NCI-H2107 (cell line): ENCODE measurements at regions not wholly inside any gene's neighbourhood (a gene's known extent, or its start where the extent isn't known, plus 50 kb on each side); places are given as distances from the start of the nearest gene placed in this dataset.

Experiments
- DNase-seq: peaks from one replicate; lab custom pipeline; 2025; lab: John Stamatoyannopoulos, UW

DNA sequence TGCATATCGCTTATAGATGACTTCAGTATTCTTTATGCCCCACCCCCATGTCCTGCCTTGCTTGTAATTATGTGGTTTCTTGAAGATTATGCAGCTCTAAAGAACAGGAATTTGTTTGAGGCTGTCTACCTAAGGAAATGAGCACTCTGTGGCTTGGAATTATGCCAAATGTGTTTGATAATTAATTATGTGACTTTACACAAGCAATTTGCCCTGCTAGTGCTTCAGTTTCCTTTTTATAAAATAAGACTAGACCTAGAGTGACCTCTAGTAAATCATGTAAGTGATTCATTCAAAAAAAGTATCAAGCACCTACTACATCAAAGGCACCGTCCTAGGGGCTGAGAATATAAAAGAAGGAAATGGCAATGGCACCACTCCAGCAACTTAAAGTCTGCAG is 491.5 kb upstream of the KIRREL3 start:
- DNase-seq: no peak

DNA sequence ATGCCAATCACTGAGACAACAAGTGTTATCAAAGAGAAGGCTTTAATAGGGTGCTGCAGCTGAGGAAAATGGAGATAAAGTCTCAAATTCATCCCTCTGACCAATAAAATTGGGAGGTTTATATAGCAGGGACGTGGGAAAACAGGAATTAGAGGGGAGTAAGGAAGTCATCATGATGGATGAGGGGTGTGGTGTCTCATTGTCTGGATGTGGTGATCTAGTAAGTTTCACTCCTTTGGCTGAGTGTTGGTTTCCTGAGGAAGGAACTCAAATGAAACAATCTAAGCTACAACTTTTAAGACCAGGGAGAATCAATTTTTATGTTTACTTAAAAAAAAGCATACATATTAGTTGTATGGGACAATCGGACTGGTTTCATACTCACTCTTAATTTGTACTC is 491.0 kb upstream of the KIRREL3 start:
- no peak for DNase-seq

DNA sequence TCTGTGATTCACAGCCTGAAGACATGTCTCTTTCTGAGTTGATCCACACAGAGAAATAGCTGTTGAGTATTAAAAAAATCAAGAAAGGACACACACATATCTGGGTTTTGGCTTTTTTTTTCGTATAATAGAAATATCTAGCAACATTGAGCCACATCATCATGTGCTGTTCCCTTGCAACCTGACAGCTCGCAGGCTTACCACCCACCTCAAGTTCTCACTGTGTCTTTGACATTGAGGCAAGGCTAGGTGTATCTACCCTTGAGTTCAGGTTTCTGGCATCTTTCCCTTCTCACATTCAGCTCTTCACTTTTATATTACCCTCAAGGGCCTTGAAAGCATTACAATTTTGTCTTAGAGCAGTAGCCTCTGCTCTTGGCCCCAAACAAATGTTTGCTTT is 490.3 kb upstream of the KIRREL3 start:
- DNase-seq: no peak

DNA sequence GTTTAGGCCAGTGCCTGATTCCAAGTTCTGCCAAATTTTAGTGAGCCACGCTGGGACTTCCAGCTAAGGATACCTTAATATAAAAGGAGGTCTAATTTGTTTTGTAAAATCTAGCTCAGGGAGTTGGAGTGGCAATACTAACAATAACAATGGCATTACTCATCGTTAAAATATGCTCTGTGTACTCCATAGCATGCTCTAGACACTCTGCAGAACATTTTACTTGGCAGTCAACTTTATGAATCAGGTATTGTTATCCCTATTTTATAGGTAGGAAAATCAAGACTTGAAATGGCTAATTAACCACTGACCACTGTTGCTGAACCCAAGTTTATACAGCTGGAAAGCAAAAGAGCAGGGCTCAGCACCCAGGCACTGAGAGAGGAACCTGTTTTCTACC is 485.0 kb upstream of the KIRREL3 start:
- no peak for DNase-seq

DNA sequence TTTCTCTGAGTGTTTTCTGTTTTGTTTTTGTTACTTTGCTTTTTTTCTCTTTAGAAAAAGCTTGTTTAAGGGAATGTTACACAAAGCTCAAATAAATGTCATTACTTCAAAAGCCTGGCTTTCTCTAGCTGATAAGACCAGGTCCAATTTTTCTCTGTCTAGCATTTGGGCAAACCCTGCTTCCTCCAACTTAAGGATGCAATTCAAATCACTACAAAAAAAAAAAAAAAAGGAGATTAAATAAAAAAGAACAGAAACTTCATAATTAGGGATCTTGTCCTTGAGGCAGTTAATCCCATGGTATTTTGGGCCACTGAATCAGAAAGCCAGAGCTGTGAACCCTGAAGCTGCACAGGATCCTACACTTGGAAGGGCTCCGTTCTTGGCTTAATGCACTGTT is 480.8 kb upstream of the KIRREL3 start:
- DNase-seq: no peak

DNA sequence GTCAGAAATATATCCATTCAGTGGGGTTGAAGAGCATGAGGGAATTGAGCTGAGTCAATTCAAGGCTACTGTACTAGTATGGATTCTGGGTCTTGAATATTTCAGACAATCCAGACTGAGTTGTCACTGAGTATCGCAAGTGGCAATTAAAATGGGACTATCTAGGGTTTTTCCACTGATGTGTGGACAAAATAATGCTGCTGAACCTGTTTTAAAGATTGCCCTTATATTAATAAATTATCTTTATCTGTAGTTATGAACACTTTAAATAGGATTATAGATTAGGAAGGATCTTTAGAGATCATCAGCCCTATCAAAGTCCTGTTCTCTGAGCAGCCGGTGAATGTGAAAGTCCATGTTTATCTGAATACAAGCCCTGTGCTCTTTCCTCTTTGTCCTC is 478.3 kb upstream of the KIRREL3 start:
- DNase-seq: no peak

DNA sequence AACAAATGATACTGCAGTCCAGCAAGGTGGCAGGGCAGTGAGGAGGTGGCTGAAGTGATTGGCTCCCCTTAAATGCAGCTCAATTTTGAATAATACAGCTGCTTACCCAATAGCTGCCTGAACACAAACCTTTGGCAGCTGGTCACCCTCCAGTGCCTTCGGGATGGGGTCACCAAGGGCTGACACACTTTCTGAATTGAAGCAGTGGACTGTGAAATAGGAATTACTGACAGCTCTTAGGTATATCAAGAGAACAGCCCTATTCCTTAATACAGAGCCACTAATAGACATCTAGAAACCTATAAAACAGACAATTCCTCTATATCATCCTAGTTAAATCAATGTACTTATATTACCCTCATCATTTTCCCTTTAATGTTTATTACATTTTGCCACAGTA is 474.2 kb upstream of the KIRREL3 start:
- no peak for DNase-seq

DNA sequence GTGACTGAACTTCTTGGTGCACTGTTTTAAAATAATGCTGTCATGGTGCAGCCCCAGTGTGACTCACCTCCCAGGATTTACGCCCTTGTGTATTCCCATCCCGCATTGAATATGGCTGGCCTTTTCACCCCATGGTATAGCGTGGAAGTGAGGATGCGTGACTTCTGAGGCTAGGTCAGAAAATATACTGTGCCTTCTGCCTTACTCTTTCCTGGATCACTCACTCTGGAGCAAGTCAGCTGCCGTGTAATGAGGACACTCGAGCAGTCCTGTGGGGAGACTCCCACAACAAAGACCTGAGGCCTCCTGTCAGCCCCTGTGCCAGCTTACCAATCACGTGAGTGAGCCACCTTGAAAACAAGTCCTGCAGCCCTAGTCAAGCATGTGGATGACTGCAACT is 471.9 kb upstream of the KIRREL3 start:
- DNase-seq: no peak

DNA sequence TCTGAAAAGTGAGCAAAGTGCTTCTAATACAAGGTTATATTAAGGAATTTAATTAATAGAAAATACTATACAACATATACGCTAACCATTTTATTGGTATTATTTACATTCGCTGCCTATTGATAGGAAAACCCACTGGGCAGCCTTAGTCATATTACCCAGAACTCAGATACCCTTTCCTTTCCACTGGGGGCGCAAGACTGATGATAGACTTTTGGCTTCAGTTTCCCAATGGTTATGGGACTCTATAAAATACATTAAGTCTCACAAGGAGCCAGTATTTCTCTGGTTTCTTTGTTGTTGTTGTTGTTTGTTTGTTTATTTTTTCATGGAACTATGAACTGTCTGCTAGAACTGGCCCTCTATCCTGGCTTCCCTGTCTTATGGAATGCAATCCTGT is 471.1 kb upstream of the KIRREL3 start:
- no peak for DNase-seq

DNA sequence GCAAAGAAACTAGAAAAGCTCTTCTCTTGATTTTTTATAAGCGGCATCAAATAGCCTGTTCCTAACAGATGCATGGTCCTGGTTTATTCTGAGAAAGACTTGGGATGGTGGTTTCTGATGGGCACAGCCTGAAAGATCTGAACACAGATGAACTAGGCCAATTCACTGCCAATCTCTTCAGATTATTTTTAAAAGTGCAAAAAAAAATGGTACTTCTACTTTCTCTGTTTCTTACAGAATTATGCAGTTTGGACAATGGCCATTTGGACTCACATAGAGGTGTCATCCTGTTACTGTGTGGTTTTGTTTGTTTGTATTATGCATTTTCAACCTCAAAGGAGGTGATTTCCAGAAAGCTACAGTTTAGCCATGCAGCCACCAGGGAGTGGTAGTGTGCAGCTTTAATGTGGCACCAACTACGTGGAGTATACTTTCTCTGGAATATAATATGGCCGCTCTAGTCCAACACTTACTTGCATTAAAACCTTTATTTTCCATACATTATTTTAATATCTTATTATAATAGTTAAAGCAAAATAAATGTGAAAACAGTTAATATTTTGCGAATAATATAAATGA is 469.8 kb upstream of the KIRREL3 start:
- DNase-seq: no peak

DNA sequence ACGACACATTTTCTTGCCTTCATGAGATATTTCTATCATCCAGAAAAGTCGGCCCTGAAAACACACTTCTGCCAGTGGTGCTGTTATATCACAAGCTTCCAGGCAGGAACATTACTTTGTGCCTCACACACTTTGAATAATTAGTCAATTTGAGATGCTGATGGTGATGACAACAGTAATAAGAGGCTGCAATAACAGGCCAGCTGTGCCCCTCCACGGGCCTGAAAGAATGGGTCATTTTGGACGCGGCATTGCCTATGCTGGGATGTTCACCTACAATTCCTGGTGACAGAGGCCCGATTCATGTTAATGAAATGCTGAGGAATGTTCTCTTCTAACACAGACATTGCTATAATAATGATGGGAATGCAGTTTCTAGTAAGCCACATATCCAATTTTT is 463.8 kb upstream of the KIRREL3 start:
- DNase-seq: no peak

DNA sequence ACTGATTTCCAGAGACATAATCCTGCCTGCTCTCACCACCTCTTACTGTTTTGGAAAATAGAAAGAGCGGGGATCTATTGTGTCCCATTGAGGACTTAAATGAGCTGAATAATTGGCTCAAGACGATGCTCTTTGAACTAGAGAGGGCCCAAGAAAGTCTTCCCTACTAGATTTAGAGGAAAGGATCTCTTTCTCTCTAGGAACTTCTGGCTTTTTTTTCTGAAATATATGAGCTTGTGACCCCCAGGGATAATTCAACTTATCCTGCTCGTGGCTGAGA is 461.4 kb upstream of the KIRREL3 start:
- DNase-seq: no peak

DNA sequence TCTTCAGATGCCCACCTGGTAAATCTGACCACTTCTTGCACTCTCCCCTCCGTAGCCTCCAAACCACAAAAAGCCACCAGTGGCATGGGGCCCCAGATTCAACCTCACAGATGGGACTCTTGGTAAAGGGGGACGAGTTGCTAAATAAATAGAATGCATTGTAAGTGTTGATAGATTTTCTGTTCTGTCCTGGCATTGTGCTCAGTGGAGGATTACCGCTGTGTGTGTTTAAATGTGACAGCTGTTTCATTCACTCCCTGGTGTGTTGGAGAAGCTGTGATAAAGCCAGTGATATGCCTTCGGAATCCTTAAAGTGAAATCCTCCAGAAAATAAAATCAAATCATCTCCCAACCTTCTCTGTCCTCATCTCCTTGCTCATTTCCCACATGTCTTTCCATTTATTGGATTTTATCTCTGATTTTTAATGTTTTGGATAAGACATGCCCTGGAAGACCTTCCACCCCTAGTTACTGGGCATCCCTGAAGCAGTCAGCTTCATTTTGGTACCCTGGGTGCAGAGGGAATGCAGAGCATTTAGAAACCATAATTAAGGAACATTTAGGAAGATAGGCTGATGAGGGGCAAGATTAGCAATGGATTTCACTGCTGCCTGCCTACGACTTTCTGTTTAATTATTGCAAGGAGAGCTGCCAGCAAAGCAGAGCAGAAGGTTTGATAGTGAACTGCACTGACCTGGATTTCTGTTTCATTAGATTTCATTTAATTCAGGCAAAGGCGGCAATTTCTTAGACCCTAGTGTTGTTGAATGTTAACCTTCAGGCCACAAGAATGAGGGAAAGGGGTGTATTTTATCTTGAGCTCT is 460.9 kb upstream of the KIRREL3 start:
- no peak for DNase-seq

DNA sequence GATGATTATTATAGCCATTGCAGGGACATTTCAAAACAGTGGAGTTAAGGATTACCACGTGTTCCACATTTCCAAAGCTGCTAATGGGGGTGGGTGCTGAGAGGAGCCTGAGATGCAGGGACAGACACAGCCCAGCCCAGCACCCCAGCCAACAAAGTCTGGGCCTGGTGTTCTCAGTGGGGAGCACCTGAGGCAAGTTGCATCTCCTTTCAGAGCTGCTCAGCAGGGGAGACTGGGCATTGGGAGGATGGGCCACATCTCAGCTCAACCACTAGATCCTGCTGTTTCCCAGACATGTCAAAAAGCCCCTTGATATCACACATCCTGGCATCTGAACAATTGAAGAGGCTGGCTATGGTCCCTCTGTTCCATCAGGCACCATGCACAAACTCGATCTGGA is 458.0 kb upstream of the KIRREL3 start:
- no peak for DNase-seq

DNA sequence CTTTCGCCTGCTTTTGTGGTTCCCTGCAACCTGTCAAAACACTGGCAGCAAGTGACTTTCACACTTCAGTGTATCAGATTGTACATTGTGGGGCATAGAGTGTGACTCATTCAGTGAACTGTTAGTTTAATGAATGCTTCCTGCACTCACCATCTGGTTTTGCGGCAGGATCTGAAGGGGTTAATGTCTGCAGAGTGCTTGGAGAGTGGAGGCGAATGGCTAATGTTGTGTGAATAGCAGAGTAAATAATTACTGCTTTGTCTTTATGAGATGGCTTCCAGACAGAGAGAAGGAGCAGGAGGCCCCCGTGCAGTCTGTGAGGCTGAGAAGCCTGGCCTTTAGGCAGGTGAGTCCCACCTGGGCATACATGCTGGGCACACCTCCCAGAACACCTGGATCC is 454.3 kb upstream of the KIRREL3 start:
- DNase-seq: no peak

DNA sequence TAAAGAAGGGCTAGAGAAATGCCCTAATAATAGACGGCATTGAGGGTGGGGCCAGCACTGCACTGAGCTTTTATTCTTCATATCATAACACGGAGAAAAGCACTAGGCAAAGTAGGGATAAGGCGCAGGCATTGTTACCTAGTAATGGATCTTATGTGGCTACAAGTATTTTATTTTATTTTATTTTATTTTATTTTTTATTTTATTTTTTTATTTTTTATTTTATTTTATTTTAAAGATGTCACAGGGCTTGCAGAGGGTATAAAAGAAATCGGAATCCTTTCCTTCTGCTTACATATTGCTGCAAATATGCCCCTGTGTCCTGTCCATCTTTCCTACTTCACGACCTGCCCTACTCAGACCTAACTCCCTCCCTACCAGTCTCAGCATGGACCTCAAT is 452.0 kb upstream of the KIRREL3 start:
- DNase-seq: no peak

DNA sequence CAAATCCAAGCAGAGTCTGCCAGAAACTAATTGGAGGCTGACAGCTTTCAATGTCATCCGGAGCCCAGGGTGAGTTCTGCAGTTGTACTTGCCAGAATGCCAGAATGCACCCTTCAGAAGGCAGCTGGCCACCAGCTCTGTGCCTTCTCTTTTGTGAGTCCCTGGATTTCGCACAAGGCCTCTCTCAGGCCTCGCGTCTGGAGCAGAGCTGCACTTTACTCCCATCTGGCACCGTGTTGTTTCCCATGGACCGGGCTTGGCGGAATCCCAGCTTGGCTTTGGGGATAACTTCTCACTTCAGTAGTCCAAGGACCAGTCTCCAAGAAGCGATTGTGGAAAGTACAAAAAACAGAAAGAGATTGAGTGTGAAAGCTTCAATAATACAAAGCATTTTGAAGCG is 451.3 kb upstream of the KIRREL3 start:
- DNase-seq: no peak

DNA sequence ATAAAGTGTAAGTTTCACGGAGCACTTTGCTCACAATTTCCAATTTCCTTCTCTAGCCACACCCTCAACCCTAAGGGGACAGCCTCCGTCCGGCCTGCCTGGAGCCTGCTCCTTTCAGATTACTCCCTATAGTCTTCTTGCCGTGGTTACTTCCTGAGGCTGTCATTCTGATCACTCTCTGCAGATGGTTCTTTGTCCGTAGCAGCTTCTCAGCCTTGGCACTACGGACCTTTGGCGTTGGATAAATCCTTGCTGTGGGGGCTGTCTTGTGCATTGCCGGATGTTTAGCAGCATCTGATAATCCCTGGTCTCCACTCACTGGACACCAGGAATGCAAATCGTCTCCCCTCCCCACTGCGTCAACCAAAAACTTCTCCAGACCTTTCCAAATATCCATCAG is 447.5 kb upstream of the KIRREL3 start:
- DNase-seq: no peak

DNA sequence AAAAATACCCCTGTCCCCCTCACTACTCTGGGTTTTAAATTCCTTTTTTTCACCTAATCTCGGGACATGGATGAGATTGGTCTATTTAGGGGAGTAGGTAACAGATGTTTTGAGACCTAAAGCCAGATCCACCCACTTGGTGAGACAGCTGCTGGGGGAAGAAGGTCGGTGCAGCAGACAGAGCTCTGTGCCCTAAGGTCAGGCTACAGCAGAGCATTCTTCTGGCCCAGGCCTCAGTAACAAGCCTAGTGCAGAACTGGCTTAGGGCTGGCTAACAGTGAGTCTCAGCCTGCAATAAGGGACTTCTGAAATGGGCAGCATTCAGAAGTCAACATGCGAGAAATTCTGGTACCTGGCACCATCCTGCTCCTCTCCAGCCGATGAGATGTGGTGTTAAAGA is 444.9 kb upstream of the KIRREL3 start:
- DNase-seq: no peak

DNA sequence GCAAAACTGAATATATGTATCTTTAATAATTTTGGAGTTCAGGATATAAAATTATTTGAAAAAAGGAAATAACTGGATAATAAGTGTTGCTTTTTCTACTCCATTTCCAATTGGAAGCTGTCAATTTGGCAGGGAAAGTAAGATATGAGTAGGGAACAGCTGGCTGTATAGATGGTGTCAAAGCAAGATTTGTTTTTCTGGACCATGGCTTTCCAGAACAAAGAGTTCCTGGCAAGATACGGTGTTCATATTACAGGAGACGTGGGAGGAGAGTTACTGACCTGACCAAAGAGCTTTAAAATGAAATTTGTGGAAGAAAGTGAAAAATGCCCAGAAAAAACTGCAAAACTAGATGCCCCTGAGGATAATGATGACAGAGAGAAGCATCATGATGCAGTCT is 442.7 kb upstream of the KIRREL3 start:
- DNase-seq: no peak

DNA sequence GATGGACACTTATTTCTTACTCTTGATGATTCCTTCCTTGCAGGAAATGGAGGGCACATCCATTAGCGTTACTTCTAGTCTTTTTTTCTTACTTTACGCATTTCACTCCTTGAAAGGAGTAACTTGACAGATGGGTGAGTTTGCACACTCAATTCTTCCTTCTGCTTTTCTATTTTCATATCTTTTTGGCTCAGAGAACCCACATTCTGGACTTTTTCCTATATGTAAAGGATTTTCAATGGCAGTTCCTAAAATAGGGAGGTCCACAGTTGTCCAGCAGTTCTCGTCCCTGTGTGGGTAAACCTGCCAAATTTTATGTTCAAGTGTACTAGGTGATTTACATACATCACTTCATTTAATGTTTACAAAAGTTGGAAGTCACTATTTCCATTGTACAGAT is 440.0 kb upstream of the KIRREL3 start:
- no peak for DNase-seq

DNA sequence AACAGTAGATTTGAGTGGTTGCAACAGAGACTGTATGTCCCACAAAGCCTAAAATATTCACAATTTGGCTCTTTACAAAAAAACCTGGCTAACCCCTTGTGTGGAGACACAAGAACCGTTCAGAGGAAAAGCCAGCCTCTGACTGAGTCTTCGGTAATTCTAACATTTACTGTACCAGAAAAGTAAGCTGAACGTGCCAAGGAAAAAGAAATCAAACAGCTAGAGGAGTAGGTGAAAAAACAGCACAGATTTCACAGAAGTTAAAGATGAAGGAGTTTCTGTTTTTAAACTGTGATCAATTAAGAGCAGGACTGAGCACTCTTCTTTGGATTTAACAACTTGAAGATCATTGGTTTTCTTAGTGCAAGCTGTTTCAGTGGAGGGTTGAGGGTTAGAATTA is 424.7 kb upstream of the KIRREL3 start:
- no peak for DNase-seq

DNA sequence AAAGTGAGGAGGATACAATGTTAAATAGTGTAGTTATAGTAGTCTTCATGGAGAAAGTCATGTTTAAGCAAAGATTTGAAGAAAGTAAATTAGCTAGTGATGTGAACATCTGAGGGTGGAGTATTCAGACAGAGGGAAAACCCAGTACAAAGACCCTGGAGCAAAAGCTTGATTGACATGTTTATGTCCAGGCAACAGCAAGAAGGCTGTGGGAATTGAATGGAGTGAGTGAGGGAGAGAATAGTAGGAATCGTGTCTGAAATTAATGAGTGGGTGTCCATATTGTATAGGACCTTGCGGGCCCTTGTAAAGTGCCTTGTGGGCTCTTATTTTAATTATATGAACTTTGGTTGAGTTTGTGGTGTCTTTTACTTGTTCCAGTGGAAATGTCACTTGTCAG is 424.1 kb upstream of the KIRREL3 start:
- no peak for DNase-seq

DNA sequence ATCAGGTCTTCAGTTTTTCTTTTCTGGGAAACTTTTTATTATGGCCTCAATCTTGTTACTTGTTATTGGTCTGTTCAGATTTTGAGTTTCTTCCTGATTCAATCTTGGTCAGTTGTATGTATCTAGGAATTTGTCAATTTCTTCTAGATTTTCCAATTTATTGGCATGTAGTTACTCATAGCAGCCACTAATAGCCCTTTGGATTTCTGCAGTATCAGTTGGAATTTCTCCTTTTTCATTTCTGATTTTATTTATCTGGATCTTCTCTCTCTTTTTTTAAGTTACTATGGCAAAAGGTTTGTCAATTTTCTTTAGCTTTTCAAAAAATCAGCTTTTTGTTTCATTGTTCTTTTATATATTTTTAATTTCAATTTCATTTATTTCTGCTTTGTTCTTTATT is 419.6 kb upstream of the KIRREL3 start:
- no peak for DNase-seq
